GM18867 (cell line): ENCODE measurements at regions not wholly inside any gene's neighbourhood (a gene's known extent, or its start where the extent isn't known, plus 50 kb on each side); places are given as distances from the start of the nearest gene placed in this dataset.
"Not testable (repeated sequence)": the region's sequence is repeated elsewhere in the genome, so short reads cannot be mapped to it uniquely, and the experiment has no call there.

Source experiments
- ATAC-seq: cut with Tn5 transposase; IDR thresholded peaks from one replicate; pipeline ENCODE4 v1.9.1; 2021; ENCODE audit warnings: mild to moderate bottlenecking, moderate library complexity; ENCODE audit not compliant: unreplicated experiment

DNA sequence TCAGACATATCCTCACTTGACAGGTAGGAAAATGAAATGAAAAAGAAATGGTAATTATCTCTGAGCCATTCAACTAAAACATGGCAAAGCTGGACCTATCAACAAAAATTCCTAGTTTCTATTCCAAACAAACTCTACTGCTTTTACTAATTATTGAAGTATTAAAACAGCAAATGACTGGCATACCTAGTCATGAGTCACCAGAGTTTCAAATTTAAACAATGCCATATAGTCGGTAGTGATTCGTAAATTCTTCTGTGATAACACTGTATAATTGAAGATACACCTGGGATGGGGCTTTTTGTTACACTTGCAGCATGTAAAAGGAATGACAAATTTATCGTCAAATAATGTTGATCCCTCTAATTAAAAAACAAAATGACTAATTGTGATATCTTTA, 153.1 kb upstream of the THUMPD2 start:
- ATAC-seq, result no peak

DNA sequence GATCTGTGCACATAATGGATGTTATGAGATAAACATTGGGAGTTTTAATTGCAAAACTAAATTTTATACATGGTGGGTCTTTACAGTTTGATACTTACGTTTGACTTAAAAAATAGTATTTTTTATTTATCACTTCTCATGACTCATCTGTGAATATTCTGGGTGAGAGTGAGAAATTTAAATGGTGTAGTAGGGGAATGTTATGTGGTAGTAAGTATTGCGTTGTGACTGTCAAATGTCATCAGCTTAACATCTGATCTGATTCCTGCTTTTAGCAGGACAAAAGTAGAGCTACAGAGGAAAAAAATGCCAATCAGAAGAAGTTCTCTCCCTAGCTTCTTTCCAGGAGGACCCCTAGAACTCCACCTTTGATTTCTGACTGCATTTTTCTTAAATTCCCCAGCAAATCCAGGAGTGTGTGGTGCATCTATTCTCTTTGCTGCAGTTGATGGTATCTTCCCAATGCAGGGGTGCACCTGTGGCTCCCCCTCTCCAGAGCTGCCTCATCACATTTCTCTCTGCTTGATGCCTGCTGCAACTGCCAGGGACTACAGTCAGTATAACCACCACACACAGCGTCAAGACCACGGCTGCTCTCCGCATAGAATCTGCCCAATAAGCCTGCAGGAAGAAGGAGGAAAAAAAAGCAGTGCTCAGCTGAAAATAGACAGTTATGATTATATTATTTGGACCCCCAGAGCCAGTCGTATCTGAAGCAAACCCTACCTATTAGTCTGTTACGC, 151.3 kb upstream of the THUMPD2 start:
- ATAC-seq, result no peak

DNA sequence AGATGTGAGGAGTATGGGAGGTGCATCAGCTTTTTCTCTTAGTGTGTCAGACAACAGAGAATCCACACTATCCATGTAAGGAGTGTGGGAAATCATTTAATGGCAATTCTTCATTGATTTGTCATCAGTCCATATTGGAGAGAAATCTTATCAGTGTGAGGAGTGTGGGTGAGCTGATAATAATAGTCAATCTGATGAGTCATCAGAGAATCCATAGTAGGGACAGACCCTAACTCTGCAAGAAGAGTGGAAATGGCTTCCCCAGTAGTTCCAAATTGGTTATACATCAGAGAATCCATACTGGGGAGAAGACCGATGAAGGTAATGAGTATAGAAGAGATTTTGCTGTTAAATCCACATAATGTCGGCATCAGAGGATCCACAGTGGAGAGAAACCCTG, 150.5 kb upstream of the THUMPD2 start:
- ATAC-seq, result no peak

DNA sequence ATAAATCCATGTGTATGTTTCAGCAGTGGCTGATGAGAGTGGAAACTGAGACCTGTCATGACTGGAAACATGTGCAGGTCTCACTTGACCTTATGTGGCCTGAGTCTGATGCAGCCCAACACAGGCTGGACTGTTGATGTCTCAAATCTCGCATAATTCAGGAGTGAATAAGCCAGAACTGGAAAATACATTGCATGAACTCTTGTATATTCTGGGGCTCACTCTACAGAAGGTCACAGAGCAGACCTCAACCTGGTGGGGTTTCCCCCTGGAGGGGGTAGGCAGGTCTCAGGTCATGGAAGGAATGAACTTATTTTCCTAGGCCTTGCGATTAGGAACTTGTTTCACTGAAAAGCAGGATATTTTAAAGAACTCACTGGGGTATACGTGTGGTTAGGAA, 146.3 kb upstream of the THUMPD2 start:
- ATAC-seq, result no peak

DNA sequence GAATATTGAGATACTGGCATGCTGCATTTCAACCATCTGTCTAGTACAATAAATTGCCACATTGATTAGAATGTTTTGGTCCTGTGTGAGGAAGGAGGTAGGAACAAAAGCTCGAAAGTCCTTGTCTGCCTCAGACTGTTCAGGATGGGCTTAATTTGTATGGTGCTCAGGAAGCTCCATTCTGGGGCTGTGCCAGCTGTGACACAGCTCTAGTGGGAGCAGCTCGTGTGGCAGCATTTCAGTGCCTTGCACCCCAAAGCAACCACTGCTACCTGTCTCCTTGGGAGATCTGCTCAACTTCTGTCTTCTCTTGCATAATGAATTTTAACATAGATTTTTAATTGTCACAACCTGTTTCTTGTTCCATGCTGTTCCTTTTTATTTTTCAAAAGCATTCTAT, 144.4 kb upstream of the THUMPD2 start:
- ATAC-seq, result no peak

DNA sequence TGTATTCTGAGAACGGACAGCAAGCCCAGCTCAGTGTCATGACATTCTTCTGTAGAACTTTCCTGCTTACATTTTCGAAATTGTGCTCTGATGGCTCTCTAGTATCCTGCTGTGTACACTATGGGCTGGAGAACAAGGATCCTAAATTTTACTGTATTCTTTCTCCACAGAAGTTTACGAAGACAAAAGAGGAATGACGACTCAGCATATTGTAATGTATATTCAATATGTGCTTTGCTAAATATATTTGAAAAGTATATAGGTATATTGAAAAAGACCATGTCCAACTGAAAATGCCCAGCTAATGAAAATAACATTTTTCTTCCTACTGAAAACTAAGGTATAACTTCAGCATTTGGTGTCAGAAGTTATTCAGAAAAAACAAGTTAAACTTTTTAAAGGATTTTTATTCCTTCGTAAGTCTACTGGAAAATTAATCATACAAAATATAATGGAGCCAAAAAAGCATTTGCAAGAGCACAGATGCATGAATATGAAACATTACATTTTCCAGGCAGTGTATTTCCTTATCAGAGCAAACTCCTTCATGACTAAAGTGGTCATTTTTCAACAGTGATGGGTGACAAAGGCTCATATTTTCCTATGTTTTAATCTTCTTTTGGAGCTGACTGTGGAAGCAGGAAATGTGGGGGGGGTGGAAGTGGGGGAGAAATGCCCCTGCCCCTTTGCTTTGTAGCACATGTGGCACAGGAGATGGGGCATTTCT, 143.8 kb upstream of the THUMPD2 start:
- ATAC-seq, result no peak

DNA sequence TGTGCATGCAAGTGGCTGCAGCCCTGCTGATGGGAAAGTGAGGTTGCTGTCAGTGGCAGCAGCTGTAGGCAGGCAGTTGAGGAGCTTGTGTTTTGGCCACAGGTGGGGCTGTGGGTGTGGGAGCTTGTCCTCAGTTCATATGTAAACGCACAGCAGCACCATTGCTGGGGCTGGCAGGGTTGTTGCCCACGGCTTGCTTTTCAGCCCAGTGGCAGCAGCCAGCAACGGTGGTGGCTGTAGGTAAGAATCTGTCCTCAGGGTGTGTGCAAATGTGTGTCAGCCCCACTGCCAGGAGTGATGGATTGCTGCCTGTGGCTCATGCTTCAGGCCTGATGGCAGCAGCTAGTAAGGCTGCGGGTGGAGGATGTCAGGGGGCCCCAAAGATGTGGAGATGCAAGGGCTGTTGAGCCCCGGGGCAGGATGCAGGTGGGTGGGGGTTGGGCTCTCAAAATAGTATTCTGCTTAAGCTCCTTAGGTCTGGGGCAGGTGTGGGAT, 141.3 kb upstream of the THUMPD2 start:
- ATAC-seq, result no peak

DNA sequence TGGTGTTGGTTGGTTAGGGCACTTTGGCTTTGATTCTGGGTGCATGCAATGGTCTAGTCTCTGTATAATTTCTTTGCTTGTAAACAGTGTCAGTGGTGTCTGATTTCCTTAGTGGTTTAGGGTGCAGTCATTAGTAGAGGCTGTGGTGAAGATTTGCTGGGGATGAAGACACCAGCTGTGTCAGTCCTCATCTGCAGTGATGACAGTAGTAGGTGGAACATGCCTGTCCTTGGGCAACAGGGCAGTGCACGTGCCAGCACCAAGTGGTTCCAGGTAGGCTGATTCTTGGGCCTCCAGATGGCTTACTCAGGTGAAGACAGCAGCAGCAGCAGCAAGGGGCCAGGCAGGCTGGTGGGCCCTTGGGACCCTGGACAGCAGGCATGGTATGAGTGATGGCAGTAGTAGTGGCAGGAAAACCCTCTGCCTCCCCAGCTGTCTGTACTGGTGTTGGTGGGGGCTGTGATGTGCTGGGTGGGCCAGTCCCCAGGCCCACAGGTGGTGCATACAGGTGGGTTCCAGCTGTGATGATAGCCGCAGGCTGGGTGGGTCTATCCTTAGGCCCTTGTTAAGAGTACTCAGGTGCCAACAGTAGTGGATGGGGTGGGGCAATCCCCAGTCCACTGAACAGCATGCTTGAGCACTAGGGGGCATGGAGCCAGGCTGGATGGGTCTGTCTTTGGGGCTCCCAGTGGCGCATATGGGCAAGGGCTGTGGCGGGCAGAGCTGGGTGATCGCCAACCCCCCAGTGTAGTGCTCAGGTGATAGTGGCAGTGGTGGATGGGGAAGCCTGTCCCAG, 140.7 kb upstream of the THUMPD2 start:
- no peak for ATAC-seq

DNA sequence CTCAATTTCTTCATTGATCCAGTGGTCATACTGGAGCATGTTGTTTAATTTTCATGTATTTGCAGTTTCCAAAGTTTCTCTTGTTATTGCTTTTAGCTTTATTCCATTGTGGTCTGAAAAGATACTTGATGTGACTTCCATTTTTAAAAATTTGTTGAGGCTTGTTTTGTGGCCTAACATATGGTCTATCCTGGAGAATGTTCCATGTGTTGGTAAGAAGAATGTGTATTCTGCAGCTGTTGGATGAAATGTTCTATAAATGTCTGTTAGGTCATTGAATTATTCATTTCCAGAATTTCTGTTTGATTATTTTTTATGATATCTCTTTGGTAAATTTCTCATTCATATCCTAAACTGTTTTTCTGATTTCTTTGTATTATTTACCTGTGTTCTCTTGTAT, 139.8 kb upstream of the THUMPD2 start:
- ATAC-seq, result no peak

DNA sequence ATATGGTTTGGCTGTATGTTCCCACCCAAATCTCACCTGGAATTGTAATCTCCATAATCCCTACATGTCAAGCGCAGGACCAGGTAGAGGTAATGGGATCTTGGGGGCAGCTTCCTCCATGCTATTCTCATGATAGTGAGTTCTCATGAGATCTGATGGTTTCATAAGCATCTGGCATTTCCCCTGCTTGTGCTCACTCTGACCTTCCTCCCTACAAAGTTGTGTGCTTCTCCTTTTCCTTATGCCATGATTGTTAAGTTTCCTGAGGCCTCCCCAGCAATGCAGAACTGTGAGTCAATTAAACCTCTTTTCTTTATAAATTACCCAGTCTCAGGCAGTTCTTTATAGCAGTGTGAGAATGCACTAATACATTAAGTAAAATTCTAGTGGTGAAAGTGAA, 138.3 kb upstream of the THUMPD2 start:
- not testable (repeated sequence) for ATAC-seq

DNA sequence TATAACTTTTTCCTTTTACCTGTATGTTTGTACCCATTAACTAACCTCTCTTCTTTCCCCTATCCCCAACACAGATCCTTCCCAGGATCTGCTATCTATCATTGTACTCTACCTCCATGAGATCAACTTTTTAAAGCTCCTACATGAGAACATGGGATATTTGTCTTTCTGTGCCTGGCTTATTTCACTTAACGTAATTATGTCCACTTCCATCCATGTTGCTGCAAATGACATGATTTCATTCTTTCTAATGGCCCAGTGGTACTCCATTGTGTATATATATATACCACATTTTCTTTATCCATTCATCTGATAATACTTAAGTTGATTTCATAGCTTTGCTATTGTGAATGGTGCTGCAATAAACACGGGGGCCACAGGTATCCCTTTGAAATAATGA, 135.9 kb upstream of the THUMPD2 start:
- no peak for ATAC-seq

DNA sequence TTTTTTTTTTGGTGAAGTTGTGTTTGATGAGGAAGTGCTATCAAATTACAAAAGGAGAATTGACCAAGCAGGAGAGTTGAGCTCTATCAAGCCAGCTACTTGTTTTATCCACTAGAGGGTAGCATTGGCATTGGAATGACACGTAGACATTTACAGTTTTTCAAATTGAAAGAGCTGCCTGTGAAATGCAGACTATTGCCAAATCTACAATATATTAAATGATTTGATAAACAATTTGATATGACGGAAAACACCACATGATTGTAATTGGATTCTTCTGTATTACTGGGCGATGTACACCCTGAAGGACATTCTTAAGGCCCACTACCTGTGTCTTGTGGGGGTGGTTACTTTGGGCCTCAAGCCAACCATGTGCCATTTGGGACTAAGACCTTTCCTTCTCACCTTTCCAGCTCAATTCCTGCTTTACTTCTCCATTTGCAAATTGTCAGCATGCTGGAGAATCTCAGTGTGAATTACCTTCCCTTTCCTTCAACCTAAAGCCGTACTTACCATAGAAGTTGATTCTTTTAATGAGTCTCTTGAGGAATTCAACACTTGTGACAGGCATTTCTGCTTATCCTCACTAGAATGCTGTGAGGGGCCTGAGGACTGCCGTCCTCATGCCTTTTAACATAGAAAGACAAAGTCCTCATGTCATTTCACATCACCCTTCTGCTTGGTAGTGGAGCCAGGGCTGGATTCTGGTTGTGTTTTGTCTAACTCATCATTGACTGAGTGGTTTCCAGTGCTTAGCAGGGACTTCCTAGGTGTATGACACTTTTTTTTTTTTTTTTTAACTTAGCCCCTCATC, 134.8 kb upstream of the THUMPD2 start:
- ATAC-seq, result peak; percentile 84

DNA sequence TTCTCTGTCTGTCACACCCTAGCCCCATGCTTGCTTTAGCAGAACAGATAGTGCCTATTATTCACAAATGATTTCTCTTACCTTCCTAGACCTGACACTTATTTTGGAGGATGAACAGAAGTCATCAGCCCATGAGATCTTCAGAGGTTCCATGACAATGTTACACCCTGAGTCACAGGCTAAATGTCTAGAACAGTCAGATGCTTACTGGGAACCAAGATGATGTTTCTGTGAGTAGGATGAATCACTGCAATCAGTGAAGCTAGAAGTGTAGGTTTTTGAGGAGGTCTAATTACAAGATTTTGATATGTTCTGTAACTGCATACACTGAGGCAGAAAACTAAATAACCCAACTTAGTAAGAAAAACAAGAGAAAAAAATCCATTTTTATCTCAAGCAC, 123.0 kb upstream of the THUMPD2 start:
- no peak for ATAC-seq

DNA sequence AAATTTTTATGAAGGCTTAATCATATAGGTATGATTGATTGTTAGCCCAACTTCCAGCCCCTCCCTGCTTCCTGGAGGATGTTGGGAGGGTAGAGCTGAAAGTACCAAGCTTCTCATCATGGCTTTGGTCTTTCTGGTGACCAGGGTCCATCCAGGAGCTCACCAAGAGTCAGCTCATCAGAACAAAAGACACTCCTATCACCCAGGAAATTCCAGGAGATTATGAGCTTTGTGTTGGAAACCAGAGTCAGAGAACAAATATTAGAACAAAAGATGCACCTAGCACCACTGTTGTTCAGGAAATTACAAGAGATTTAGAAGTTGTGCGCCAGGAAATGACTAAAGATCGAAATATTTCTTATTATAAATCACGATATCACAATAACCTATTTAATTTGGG, 119.9 kb upstream of the THUMPD2 start:
- no peak for ATAC-seq

DNA sequence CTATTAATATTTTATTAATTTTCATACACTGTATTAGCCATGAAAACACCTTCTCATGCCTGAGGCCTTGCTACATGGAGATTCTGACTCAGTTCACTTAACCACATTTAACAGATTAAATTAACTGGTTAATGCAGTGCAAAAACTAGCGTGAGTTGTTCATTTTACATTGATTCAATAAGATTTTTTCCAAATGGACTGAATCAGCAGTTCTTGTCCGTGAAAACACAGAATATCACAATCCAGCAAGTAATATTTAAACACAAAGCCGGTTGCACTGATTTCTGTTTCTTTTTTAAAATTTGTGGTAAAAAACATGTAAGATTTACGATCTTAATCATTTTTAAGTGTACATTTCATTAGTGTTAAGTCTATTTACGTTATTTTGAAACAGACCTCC, 118.2 kb upstream of the THUMPD2 start:
- ATAC-seq, result no peak

DNA sequence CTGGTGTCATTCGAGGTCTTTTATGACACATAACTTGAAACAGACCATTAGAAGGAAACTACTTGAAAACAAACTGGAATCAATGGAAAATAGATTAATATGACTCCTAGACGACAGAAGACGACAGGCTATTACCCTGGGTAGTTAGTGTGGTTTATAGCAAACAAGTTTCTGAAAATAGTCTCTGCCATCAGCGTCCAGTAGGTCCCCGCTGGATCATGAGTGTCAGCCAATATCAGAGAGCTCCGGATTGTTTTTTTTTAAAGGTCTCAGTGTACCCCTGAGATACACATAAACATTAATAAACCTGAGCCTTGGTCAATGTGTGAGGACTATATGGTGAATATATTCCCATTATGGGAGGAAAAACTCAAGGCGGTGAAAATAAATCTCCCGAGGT, 115.0 kb upstream of the THUMPD2 start:
- no peak for ATAC-seq

DNA sequence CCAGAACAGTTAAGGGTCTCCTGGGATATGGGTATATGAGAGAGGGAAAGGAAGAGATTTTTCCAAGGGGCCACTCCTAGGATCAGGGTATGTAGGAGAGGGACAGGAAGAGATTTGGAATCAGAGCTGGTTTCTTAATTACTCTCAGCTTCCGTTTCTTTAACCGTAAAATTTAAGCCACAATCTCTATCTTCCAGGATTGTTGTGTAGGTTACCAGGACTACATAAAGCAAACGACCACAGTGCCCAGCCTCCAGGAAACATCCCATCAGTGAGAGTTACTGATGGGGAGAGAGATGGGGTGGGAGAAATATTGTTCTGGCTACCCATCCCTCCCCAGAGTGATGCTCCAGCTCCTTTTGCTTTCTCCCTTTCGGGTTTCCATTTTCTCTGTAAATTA, 114.6 kb upstream of the THUMPD2 start:
- no peak for ATAC-seq

DNA sequence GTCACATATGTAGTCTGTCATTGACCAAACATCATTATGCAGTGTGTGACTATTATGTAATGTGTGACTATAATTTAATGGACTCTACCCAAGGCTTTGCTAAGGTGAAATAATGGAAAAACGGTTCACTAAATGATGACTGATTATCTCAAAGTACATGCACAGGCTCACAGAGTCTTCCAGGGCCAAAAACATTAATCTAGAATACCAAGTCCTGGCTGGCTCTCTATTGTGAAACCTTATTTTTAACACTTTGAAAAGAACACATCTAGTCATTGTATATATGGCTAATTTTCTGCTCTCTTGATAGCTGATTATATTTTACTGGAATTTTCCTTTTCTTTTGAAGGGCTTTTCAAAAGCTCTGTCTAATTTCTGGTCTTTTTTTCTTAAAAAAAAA, 102.9 kb upstream of the THUMPD2 start:
- ATAC-seq, result no peak

DNA sequence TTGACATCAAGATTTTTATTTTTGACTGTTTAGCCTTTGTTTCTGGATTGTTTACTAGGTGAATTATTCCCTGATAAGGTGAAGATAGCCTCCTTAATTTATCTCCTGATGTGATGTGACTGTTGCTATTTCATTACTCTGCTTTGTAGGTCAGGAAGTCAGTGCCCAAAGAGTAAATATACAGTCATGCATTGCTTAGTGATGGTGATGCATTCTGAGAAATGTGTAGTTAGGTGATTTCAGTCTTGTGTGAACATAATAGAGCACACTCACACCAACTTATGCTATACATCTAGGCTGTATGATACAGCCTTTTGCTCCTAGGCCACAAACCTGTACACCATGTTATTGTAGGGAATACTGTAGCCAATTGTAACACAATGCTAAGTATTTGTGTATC, 102.4 kb upstream of the THUMPD2 start:
- ATAC-seq, result no peak

DNA sequence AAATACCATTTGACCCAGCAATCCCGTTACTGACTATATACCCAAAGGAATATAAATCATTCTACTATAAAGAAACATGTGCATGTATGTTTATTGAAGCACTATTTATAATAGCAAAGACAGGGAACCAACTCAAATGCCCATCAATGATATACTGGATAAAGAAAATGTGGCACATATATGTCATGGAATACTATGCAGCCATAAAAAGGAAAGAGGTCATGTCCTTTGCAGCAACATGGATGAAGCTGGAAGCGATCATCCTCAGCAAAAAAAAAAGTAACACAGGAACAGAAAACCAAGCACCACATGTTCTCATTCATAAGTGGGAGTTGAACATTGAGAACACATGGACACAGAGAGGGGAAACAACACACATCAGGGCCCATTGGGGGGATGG, 99.9 kb upstream of the THUMPD2 start:
- ATAC-seq, result not testable (repeated sequence)

DNA sequence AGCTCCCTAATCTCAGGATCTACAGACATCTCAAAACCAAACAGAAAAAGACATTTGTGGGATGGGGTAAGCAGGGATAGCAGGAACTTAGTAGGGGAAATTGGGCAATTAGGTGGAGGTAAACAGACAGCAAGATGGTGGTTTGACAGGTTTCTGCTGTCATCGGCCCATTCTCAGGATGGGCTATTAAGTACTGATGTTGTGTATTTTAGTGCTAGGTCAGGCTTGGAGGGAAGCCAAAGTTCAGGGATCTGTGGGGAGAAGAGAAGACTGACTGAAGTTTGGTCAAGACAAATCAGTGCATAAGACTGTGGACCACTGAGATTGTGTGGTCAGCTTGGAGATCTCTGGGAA, 96.8 kb upstream of the THUMPD2 start:
- no peak for ATAC-seq
